PFSK-1 (cell line): ENCODE measurements at regions not wholly inside any gene's neighbourhood (a gene's known extent, or its start where the extent isn't known, plus 50 kb on each side); places are given as distances from the start of the nearest gene placed in this dataset.

Source experiments
- FOXP2 ChIP-seq: optimal IDR thresholded peaks from 2 replicates; pipeline ENCODE3; 2011; ENCODE audit warnings: borderline replicate concordance, control low read depth, inconsistent platforms; ENCODE audit not compliant: insufficient read depth; ENCODE audit errors: extremely low read length, extremely low read depth
- POLR2AphosphoS5 ChIP-seq: IDR thresholded peaks from 2 replicates; pipeline ENCODE4 v1.6.1; 2012; ENCODE audit warnings: low read depth, mild to moderate bottlenecking, control low read depth, low read length, moderate library complexity
- SIN3A ChIP-seq: IDR thresholded peaks from 2 replicates; pipeline ENCODE4 v1.6.1; 2012; ENCODE audit warnings: mild to moderate bottlenecking, low read length, moderate library complexity, borderline replicate concordance; ENCODE audit not compliant: insufficient read depth
- TAF1 ChIP-seq: IDR thresholded peaks from 2 replicates; pipeline ENCODE4 v1.6.1; 2012; ENCODE audit warnings: low read length, control low read depth, borderline replicate concordance; ENCODE audit not compliant: insufficient read depth
- TF ChIP-seq, protein P1 (sequence below), 2 experiments: IDR thresholded peaks; 2 replicates each; pipeline versions ENCODE4 v1.6.1 to v1.8.0; 2011 to 2012; ENCODE audit warnings: low read depth in 2 of 2, low read length in 2 of 2, control low read depth in 1 of 2, inconsistent platforms in 1 of 2, mild to moderate bottlenecking in 1 of 2, moderate library complexity in 1 of 2; ENCODE audit not compliant: insufficient read depth in 1 of 2

GRCh38 chr10:9219860-9220259 is 1165.4 kb downstream of the GATA3 start:
- TF ChIP-seq SIN3A (no peak), FOXP2 (no peak), TAF1 (no peak), POLR2AphosphoS5 (no peak)
- TF ChIP-seq, protein P1, sequence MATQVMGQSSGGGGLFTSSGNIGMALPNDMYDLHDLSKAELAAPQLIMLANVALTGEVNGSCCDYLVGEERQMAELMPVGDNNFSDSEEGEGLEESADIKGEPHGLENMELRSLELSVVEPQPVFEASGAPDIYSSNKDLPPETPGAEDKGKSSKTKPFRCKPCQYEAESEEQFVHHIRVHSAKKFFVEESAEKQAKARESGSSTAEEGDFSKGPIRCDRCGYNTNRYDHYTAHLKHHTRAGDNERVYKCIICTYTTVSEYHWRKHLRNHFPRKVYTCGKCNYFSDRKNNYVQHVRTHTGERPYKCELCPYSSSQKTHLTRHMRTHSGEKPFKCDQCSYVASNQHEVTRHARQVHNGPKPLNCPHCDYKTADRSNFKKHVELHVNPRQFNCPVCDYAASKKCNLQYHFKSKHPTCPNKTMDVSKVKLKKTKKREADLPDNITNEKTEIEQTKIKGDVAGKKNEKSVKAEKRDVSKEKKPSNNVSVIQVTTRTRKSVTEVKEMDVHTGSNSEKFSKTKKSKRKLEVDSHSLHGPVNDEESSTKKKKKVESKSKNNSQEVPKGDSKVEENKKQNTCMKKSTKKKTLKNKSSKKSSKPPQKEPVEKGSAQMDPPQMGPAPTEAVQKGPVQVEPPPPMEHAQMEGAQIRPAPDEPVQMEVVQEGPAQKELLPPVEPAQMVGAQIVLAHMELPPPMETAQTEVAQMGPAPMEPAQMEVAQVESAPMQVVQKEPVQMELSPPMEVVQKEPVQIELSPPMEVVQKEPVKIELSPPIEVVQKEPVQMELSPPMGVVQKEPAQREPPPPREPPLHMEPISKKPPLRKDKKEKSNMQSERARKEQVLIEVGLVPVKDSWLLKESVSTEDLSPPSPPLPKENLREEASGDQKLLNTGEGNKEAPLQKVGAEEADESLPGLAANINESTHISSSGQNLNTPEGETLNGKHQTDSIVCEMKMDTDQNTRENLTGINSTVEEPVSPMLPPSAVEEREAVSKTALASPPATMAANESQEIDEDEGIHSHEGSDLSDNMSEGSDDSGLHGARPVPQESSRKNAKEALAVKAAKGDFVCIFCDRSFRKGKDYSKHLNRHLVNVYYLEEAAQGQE (IDR thresholded peaks at IDR 0.05; ENCODE audit: insufficient read depth in 1 of 2, low read depth in 2 of 2, low read length in 2 of 2): no peak

DNA sequence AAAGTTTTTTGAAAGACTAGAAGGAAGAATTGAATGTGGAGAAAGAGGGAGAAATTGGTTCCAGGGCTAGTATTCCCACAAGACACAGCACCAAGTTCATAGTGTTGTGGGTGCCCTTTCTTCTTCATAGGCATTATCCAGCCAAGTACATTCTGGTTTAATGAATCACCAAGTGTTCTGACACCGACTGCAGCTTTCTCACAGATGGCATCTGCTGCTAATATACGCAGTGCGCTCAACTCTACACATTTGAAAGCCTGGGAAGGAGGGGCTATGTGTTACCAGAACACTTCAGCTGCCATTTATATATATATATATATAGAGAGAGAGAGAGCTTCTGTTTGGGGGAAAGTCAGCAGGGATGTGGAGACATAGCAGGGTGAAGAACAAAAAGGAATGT is 1168.4 kb downstream of the GATA3 start:
- TF ChIP-seq POLR2AphosphoS5: no peak

- TF ChIP-seq SIN3A (no peak), POLR2AphosphoS5 (no peak), TAF1 (no peak)
These were observed 1173.3 kb downstream of the GATA3 start for GRCh38 chr10:9227679-9228365.

DNA sequence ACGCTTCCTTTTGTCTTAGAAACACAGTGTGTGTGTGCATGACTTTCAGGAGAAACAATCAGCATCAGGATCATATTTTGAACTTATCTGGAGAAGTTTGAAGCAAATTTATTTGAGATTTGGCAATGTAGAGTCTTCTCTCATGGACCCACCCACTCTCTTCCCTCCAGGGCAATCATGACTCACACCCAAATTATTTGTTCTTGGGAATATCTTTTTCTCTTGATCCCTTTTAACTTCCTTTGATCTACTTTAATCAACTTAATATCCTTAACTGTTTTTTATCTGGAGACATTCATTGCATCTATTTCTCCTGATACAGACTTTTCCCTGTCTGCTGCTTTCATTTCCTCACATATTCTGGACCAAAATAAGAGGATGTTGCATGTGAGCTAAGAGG is 1174.3 kb downstream of the GATA3 start:
- TF ChIP-seq SIN3A (no peak), POLR2AphosphoS5 (no peak), TAF1 (no peak), FOXP2 (no peak)
- TF ChIP-seq, protein P1 (IDR thresholded peaks at IDR 0.05; ENCODE audit: insufficient read depth in 1 of 2, low read depth in 2 of 2, low read length in 2 of 2): no peak

DNA sequence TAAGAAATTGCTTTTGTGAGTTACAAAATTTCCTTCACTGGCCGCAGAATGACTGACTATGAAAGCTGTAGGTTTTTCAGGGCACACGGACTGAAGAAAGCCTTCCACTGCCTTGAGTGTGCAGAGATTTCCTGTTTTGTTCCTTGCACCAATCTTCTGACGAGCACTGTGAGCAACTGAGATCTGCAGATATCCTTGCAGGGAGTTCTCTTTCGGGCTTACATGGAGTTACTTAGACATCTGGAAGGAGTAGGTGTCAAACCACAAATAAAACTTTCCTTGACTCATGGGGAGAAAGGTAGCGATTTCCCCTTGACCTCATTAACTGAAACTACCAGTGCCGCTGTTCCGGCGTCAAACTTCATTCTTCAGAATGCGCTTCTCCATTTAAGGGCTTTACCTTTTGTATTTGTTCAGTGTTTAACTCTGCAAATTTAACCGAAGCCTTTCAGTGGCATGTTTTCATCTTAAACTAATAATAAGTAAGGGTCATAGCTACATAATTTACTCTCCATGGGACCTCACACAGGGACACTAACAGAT is 1175.3 kb downstream of the GATA3 start:
- TF ChIP-seq FOXP2: no peak
- no peak for TF ChIP-seq POLR2AphosphoS5
- no peak for TF ChIP-seq SIN3A
- TF ChIP-seq TAF1: no peak
- TF ChIP-seq, protein P1 (IDR thresholded peaks at IDR 0.05; ENCODE audit: insufficient read depth in 1 of 2, low read depth in 2 of 2, low read length in 2 of 2): no peak

DNA sequence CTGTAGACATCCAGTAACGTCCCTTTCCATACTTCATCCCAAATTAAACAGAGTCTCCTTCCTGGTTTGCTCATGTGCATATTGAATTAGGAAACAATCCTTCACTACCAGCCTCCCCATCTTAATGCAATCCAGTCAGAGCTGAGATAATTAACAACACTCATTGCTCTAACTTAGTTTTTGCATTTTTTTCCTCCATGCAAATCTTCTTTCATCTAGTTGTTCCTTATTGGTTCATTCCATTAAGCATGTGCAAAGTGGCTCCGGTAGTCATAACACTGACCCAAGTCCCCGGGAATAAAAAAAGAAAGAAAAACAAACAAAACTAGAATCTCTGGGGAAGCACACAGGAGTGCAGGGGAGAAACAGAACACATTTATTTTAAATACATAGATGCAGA is 1176.1 kb downstream of the GATA3 start:
- TF ChIP-seq FOXP2 (no peak), POLR2AphosphoS5 (no peak), TAF1 (no peak), SIN3A (no peak)
- TF ChIP-seq, protein P1 (IDR thresholded peaks at IDR 0.05; ENCODE audit: insufficient read depth in 1 of 2, low read depth in 2 of 2, low read length in 2 of 2): no peak
